ENCODE measurements at regions not wholly inside any gene's neighbourhood (a gene's known extent, or its start where the extent isn't known, plus 50 kb on each side); places are given as distances from the start of the nearest gene placed in this dataset.

GRCh38 chr13:21798181-21798580, 127.3 kb downstream of the FGF9 start:
- POLR2A ChIA-PET (ENCODE audit: unreplicated experiment): no interaction called here
- BruUV-seq (replicated peaks): no TSS peak

GRCh38 chr13:21799671-21800070, 128.8 kb downstream of the FGF9 start:
- no peaks in the 10 kb centered on the region for H3K79me2 ChIP-seq (ENCODE audit: low read length)
- no peak overlapping the region for H3K4me3 ChIP-seq (ENCODE audit: low read length)
- no peaks in the 10 kb centered on the region for H3K36me3 ChIP-seq (ENCODE audit: low read depth, low read length)
- H3K4me2 ChIP-seq (ENCODE audit: low read length): no peak overlapping the region
- H3K27ac ChIP-seq (ENCODE audit: low read length): no peak overlapping the region
- H3K27me3 ChIP-seq (ENCODE audit: low read length): 0 out of 2 replicates have a peak, but pooled peaks cover 6% of the 10 kb centered on the region
- no peak for ATAC-seq
- H3F3A ChIP-seq (ENCODE audit: low read length, unreplicated experiment): no peaks in the 10 kb centered on the region
- DNase-seq: no peak
- BruUV-seq (replicated peaks): no TSS peak
- TF ChIP-seq EZH2 (IDR thresholded peaks at IDR 0.05; ENCODE audit: low read length, unreplicated experiment): no peak
- TF ChIP-seq EZH2phosphoT487 (IDR thresholded peaks at IDR 0.05; ENCODE audit: borderline replicate concordance, low read length): no peak
- no peak for TF ChIP-seq CTCF (conservative IDR thresholded peaks at IDR 0.05; ENCODE audit: low read depth, low read length)
- ChIA-PET POLR2A (ENCODE audit: unreplicated experiment) (no interaction called here), CTCF (no interaction called here)
- H3K9me2 ChIP-seq (replicated peaks; ENCODE audit: low read length): no peaks in the 10 kb centered on the region
- intact Hi-C loops (cut with micrococcal nuclease): no loop called here
- H4K20me1 ChIP-seq (ENCODE audit: low read length): no peaks in the 10 kb centered on the region
- H2AFZ ChIP-seq (ENCODE audit: low read length): no peak overlapping the region
- H3K9ac ChIP-seq (ENCODE audit: low read length): no peak overlapping the region
- no peaks in the 10 kb centered on the region for H3K4me1 ChIP-seq (ENCODE audit: insufficient read depth, low read length)
- no peaks in the 10 kb centered on the region for H3K9me3 ChIP-seq (ENCODE audit: low read length)

More at GRCh38 chr13:21798181-21798580, 127.3 kb downstream of the FGF9 start:
- Histone ChIP-seq H3K9ac (ENCODE audit: low read length) (no peak overlapping the region), H3K4me1 (ENCODE audit: insufficient read depth, low read length) (no peaks in the 10 kb centered on the region), H3K4me2 (ENCODE audit: low read length) (no peak overlapping the region), H3K9me3 (ENCODE audit: low read length) (no peaks in the 10 kb centered on the region), H2AFZ (ENCODE audit: low read length) (no peak overlapping the region), H3K79me2 (ENCODE audit: low read length) (no peaks in the 10 kb centered on the region), H3K27me3 (ENCODE audit: low read length) (0 out of 2 replicates have a peak, but pooled peaks cover 6% of the 10 kb centered on the region), H3K36me3 (ENCODE audit: low read depth, low read length) (no peaks in the 10 kb centered on the region), H3K4me3 (ENCODE audit: low read length) (no peak overlapping the region), H3K9me2 (replicated peaks; ENCODE audit: low read length) (no peaks in the 10 kb centered on the region), H3F3A (ENCODE audit: low read length, unreplicated experiment) (no peaks in the 10 kb centered on the region), H4K20me1 (ENCODE audit: low read length) (no peaks in the 10 kb centered on the region), H3K27ac (ENCODE audit: low read length) (no peak overlapping the region)
- intact Hi-C loops (cut with micrococcal nuclease): no loop called here
- ATAC-seq (no peak), DNase-seq (no peak)
- CTCF ChIA-PET: no interaction called here
- no peak for TF ChIP-seq EZH2 (IDR thresholded peaks at IDR 0.05; ENCODE audit: low read length, unreplicated experiment)
- TF ChIP-seq CTCF (conservative IDR thresholded peaks at IDR 0.05; ENCODE audit: low read depth, low read length): no peak
- no peak for TF ChIP-seq EZH2phosphoT487 (IDR thresholded peaks at IDR 0.05; ENCODE audit: borderline replicate concordance, low read length)

- no peak overlapping the region for H3K9ac ChIP-seq (ENCODE audit: low read length)
- no peaks in the 10 kb centered on the region for H3F3A ChIP-seq (ENCODE audit: low read length, unreplicated experiment)
- no TSS peak for BruUV-seq (replicated peaks)
Measured at GRCh38 chr13:21800837-21801616, 130.2 kb downstream of the FGF9 start.

More at GRCh38 chr13:21800837-21801616, 130.2 kb downstream of the FGF9 start:
- no peaks in the 10 kb centered on the region for H4K20me1 ChIP-seq (ENCODE audit: low read length)
- no peaks in the 10 kb centered on the region for H3K27me3 ChIP-seq (ENCODE audit: low read length)
- no peaks in the 10 kb centered on the region for H3K79me2 ChIP-seq (ENCODE audit: low read length)
- no peaks in the 10 kb centered on the region for H3K36me3 ChIP-seq (ENCODE audit: low read depth, low read length)
- H3K9me2 ChIP-seq (replicated peaks; ENCODE audit: low read length): no peaks in the 10 kb centered on the region
- H2AFZ ChIP-seq (ENCODE audit: low read length): no peak overlapping the region
- H3K4me3 ChIP-seq (ENCODE audit: low read length): no peak overlapping the region
- H3K9me3 ChIP-seq (ENCODE audit: low read length): no peaks in the 10 kb centered on the region
- ATAC-seq (no peak), DNase-seq (peak; percentile 1)
- no peak overlapping the region for H3K4me2 ChIP-seq (ENCODE audit: low read length)
- intact Hi-C loops (cut with micrococcal nuclease): no loop called here
- no peak overlapping the region for H3K27ac ChIP-seq (ENCODE audit: low read length)
- POLR2A ChIA-PET (ENCODE audit: unreplicated experiment): no interaction called here
- CTCF ChIA-PET: no interaction called here
- TF ChIP-seq CTCF (conservative IDR thresholded peaks at IDR 0.05; ENCODE audit: low read depth, low read length): no peak
- H3K4me1 ChIP-seq (ENCODE audit: insufficient read depth, low read length): no peaks in the 10 kb centered on the region
